Peyer's patch (tissue), 4 donors: ENCODE measurements at regions not wholly inside any gene's neighbourhood (a gene's known extent, or its start where the extent isn't known, plus 50 kb on each side); places are given as distances from the start of the nearest gene placed in this dataset.

Experiments used
- DNase-seq, 3 donors: peaks; one replicate each; pipeline ENCODE4 v3.0.0-alpha.2; 2017 to 2019
- H3K27ac ChIP-seq, 4 donors: fragments of 200-600 bp; sonication (generic); one replicate each; pipeline ENCODE4 v1.5.1; 2016 to 2019
- H3K27me3 ChIP-seq, 2 donors: fragments of 200-600 bp; sonication (generic); one replicate each; pipeline ENCODE4 v1.5.1; 2019
- H3K36me3 ChIP-seq, 3 donors: fragments of 200-600 bp; sonication (generic); one replicate each; pipeline ENCODE4 v1.5.1; 2016 to 2019
- H3K4me1 ChIP-seq, 4 donors: fragments of 200-600 bp; sonication (generic); one replicate each; pipeline ENCODE4 v1.5.1; 2016 to 2019
- H3K4me3 ChIP-seq, 4 donors: fragments of 200-600 bp; sonication (generic); 1 replicate in 3 of 4; 2 replicates in 1 of 4; pipeline ENCODE4 v1.5.1; 2016 to 2019; ENCODE audit warnings: mild to moderate bottlenecking in 1 of 4
- H3K9me3 ChIP-seq, 4 donors: fragments of 200-600 bp; sonication (generic); one replicate each; pipeline ENCODE4 v1.5.1; 2016 to 2019; ENCODE audit warnings: mild to moderate bottlenecking in 1 of 4
- CTCF ChIP-seq, 6 experiments: fragments of 450-650 bp in 4 of 6; fragments of 200-600 bp in 2 of 6; sonication (generic) in 1 of 6; IDR thresholded peaks; one replicate each; pipeline ENCODE4 v1.5.1; 2017 to 2019; ENCODE audit warnings: antibody characterized with exemption in 6 of 6, mild to moderate bottlenecking in 3 of 6, moderate library complexity in 1 of 6
- POLR2A ChIP-seq, 2 donors: fragments of 450-650 bp; IDR thresholded peaks; one replicate each; pipeline ENCODE4 v1.5.1; 2017; ENCODE audit warnings: antibody characterized with exemption in 2 of 2, mild to moderate bottlenecking in 2 of 2, moderate library complexity in 2 of 2

- H3K4me3 ChIP-seq = no peak overlapping the region
- H3K27ac ChIP-seq = no peak overlapping the region
- TF ChIP-seq CTCF (IDR thresholded peaks at IDR 0.05) (no peak), POLR2A (IDR thresholded peaks at IDR 0.05) (no peak)
- H3K9me3 ChIP-seq = no peaks in the 10 kb centered on the region
- peak in 2 of 3 donors; percentile 17 to 45 for DNase-seq
- no peaks in the 10 kb centered on the region for H3K36me3 ChIP-seq
- H3K27me3 ChIP-seq = no peaks in the 10 kb centered on the region
- H3K4me1 ChIP-seq = no peaks in the 10 kb centered on the region
These were observed 298.5 kb downstream of the DIPK2A start for GRCh38 chr3:144270100-144270499.

- Histone ChIP-seq H3K4me1 (no peaks in the 10 kb centered on the region), H3K27ac (no peak overlapping the region), H3K9me3 (no peaks in the 10 kb centered on the region), H3K36me3 (no peaks in the 10 kb centered on the region), H3K4me3 (no peak overlapping the region), H3K27me3 (no peaks in the 10 kb centered on the region)
- no peak for DNase-seq
- TF ChIP-seq CTCF (IDR thresholded peaks at IDR 0.05) (no peak), POLR2A (IDR thresholded peaks at IDR 0.05) (no peak)
These were observed 301.1 kb downstream of the DIPK2A start for GRCh38 chr3:144272680-144273079.

DNA sequence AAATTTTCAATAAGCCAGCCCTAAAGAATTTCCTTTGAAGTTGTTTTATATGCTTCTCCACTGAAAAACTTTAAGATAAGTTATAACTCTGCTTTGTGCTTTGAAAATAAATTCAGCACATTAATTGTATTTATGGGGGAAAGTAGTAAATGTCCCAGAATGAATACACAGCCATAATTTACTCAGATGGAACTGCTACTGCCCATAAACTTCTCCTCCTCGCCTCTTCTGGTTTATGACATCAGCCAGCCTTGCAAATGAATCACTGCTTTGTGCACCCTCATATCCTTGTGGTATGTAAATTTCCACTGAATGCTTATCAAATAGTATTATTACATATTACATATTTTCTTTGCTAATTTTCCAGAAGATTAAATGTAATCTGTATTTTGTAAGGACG is 302.0 kb downstream of the DIPK2A start:
- DNase-seq = no peak
- no peak for TF ChIP-seq POLR2A (IDR thresholded peaks at IDR 0.05)
- no peak for TF ChIP-seq CTCF (IDR thresholded peaks at IDR 0.05)
- Histone ChIP-seq H3K4me1 (no peaks in the 10 kb centered on the region), H3K27me3 (no peaks in the 10 kb centered on the region), H3K36me3 (no peaks in the 10 kb centered on the region), H3K27ac (no peak overlapping the region), H3K9me3 (no peaks in the 10 kb centered on the region), H3K4me3 (no peak overlapping the region)

GRCh38 chr3:144275005-144275404 is 303.4 kb downstream of the DIPK2A start:
- no peak for TF ChIP-seq POLR2A (IDR thresholded peaks at IDR 0.05)
- TF ChIP-seq CTCF (IDR thresholded peaks at IDR 0.05) = no peak
- no peaks in the 10 kb centered on the region for H3K36me3 ChIP-seq
- no peaks in the 10 kb centered on the region for H3K27me3 ChIP-seq
- H3K9me3 ChIP-seq = no peaks in the 10 kb centered on the region
- H3K4me1 ChIP-seq = no peaks in the 10 kb centered on the region
- H3K27ac ChIP-seq = no peak overlapping the region
- no peak overlapping the region for H3K4me3 ChIP-seq
- no peak for DNase-seq

- DNase-seq = no peak
These were observed 310.7 kb downstream of the DIPK2A start for GRCh38 chr3:144282313-144282712.

More at GRCh38 chr3:144282313-144282712, 310.7 kb downstream of the DIPK2A start:
- Histone ChIP-seq H3K9me3 (no peaks in the 10 kb centered on the region), H3K27me3 (no peaks in the 10 kb centered on the region), H3K36me3 (no peaks in the 10 kb centered on the region), H3K4me3 (no peak overlapping the region), H3K27ac (no peak overlapping the region), H3K4me1 (no peaks in the 10 kb centered on the region)
- TF ChIP-seq CTCF (IDR thresholded peaks at IDR 0.05) (no peak), POLR2A (IDR thresholded peaks at IDR 0.05) (no peak)
